ENCODE measurements at regions not wholly inside any gene's neighbourhood (a gene's known extent, or its start where the extent isn't known, plus 50 kb on each side); places are given as distances from the start of the nearest gene placed in this dataset.

GRCh38 chr18:40414155-40414754 is 1540.8 kb upstream of the PIK3C3 start:
- in situ Hi-C loops (cut with HindIII; ENCODE audit: low pct_unique_long_range_greater_than_20kb, low sequenced_read_pairs) = no loop called here
- no peak for TF ChIP-seq JUND (IDR thresholded peaks at IDR 0.05; ENCODE audit: low read depth)
- no peak for DNase-seq (ENCODE audit: low read depth in 1 of 2, low spot score in 1 of 2)

- no peak for TF ChIP-seq JUND (IDR thresholded peaks at IDR 0.05; ENCODE audit: low read depth)
- peak in 1 of 2 experiments; percentile 13 for DNase-seq (ENCODE audit: low read depth in 1 of 2, low spot score in 1 of 2)
Measured at GRCh38 chr18:40413160-40413559, 1541.9 kb upstream of the PIK3C3 start.

GRCh38 chr18:40412410-40412809 is 1542.6 kb upstream of the PIK3C3 start:
- no peak for DNase-seq (ENCODE audit: low read depth in 1 of 2, low spot score in 1 of 2)
- in situ Hi-C loops (cut with HindIII; ENCODE audit: low pct_unique_long_range_greater_than_20kb, low sequenced_read_pairs) = no loop called here
- TF ChIP-seq JUND (IDR thresholded peaks at IDR 0.05; ENCODE audit: low read depth) = no peak

More at GRCh38 chr18:40413160-40413559, 1541.9 kb upstream of the PIK3C3 start:
- in situ Hi-C loops (cut with HindIII; ENCODE audit: low pct_unique_long_range_greater_than_20kb, low sequenced_read_pairs) = no loop called here

- no peak for TF ChIP-seq JUND (IDR thresholded peaks at IDR 0.05; ENCODE audit: low read depth)
- no peak for DNase-seq (ENCODE audit: low read depth in 1 of 2, low spot score in 1 of 2)
- in situ Hi-C loops (cut with HindIII; ENCODE audit: low pct_unique_long_range_greater_than_20kb, low sequenced_read_pairs) = no loop called here
Measured at GRCh38 chr18:40407909-40408308, 1547.1 kb upstream of the PIK3C3 start.

- in situ Hi-C loops (cut with HindIII; ENCODE audit: low pct_unique_long_range_greater_than_20kb, low sequenced_read_pairs) = no loop called here
- TF ChIP-seq JUND (IDR thresholded peaks at IDR 0.05; ENCODE audit: low read depth) = no peak
- DNase-seq (ENCODE audit: low read depth in 1 of 2, low spot score in 1 of 2) = no peak
Measured at GRCh38 chr18:40404284-40404683, 1550.8 kb upstream of the PIK3C3 start.

- DNase-seq (ENCODE audit: low read depth in 1 of 2, low spot score in 1 of 2) = no peak
- TF ChIP-seq JUND (IDR thresholded peaks at IDR 0.05; ENCODE audit: low read depth) = no peak
- in situ Hi-C loops (cut with HindIII; ENCODE audit: low pct_unique_long_range_greater_than_20kb, low sequenced_read_pairs) = no loop called here
Measured at GRCh38 chr18:40402052-40402451, 1553.0 kb upstream of the PIK3C3 start.

GRCh38 chr18:40388121-40388520 is 1566.9 kb upstream of the PIK3C3 start:
- no peak for DNase-seq (ENCODE audit: low read depth in 1 of 2, low spot score in 1 of 2)
- in situ Hi-C loops (cut with HindIII; ENCODE audit: low pct_unique_long_range_greater_than_20kb, low sequenced_read_pairs) = no loop called here
- TF ChIP-seq JUND (IDR thresholded peaks at IDR 0.05; ENCODE audit: low read depth) = no peak

GRCh38 chr18:40387130-40387787 is 1567.8 kb upstream of the PIK3C3 start:
- no peak for TF ChIP-seq JUND (IDR thresholded peaks at IDR 0.05; ENCODE audit: low read depth)
- no peak for DNase-seq (ENCODE audit: low read depth in 1 of 2, low spot score in 1 of 2)
- in situ Hi-C loops (cut with HindIII; ENCODE audit: low pct_unique_long_range_greater_than_20kb, low sequenced_read_pairs) = no loop called here

GRCh38 chr18:40382197-40382596 is 1572.8 kb upstream of the PIK3C3 start:
- in situ Hi-C loops (cut with HindIII; ENCODE audit: low pct_unique_long_range_greater_than_20kb, low sequenced_read_pairs) = no loop called here
- DNase-seq (ENCODE audit: low read depth in 1 of 2, low spot score in 1 of 2) = no peak
- no peak for TF ChIP-seq JUND (IDR thresholded peaks at IDR 0.05; ENCODE audit: low read depth)

GRCh38 chr18:40380686-40381439 is 1574.2 kb upstream of the PIK3C3 start:
- no peak for TF ChIP-seq JUND (IDR thresholded peaks at IDR 0.05; ENCODE audit: low read depth)
- in situ Hi-C loops (cut with HindIII; ENCODE audit: low pct_unique_long_range_greater_than_20kb, low sequenced_read_pairs) = no loop called here
- DNase-seq (ENCODE audit: low read depth in 1 of 2, low spot score in 1 of 2) = no peak

- in situ Hi-C loops (cut with HindIII; ENCODE audit: low pct_unique_long_range_greater_than_20kb, low sequenced_read_pairs) = no loop called here
- DNase-seq (ENCODE audit: low read depth in 1 of 2, low spot score in 1 of 2) = no peak
- TF ChIP-seq JUND (IDR thresholded peaks at IDR 0.05; ENCODE audit: low read depth) = no peak
Measured at GRCh38 chr18:40375837-40376236, 1579.2 kb upstream of the PIK3C3 start.

- no peak for DNase-seq (ENCODE audit: low read depth in 1 of 2, low spot score in 1 of 2)
- no peak for TF ChIP-seq JUND (IDR thresholded peaks at IDR 0.05; ENCODE audit: low read depth)
Measured at GRCh38 chr18:40371673-40372072, 1583.4 kb upstream of the PIK3C3 start.

GRCh38 chr18:40367576-40367975 is 1587.5 kb upstream of the PIK3C3 start:
- TF ChIP-seq JUND (IDR thresholded peaks at IDR 0.05; ENCODE audit: low read depth) = no peak
- in situ Hi-C loops (cut with HindIII; ENCODE audit: low pct_unique_long_range_greater_than_20kb, low sequenced_read_pairs) = no loop called here
- DNase-seq (ENCODE audit: low read depth in 1 of 2, low spot score in 1 of 2) = no peak

More at GRCh38 chr18:40371673-40372072, 1583.4 kb upstream of the PIK3C3 start:
- in situ Hi-C loops (cut with HindIII; ENCODE audit: low pct_unique_long_range_greater_than_20kb, low sequenced_read_pairs) = no loop called here

Measured in T47D (cell line).